Right lobe of liver (tissue), 4 donors: ENCODE measurements at regions not wholly inside any gene's neighbourhood (a gene's known extent, or its start where the extent isn't known, plus 50 kb on each side); places are given as distances from the start of the nearest gene placed in this dataset.

Experiments
- POLR2A ChIP-seq: fragments of 450-650 bp; IDR thresholded peaks from one replicate; pipeline ENCODE4 v1.6.1; 2017; ENCODE audit warnings: antibody characterized with exemption, mild to moderate bottlenecking
- TF ChIP-seq, protein P1 (sequence below), 4 donors: fragments of 200-600 bp in 3 of 4; fragments of 450-650 bp in 1 of 4; IDR thresholded peaks; one replicate each; pipeline versions ENCODE4 v1.5.1 to v1.8.0; 2016 to 2022; ENCODE audit warnings: antibody characterized with exemption in 4 of 4, mild to moderate bottlenecking in 2 of 4
- donor health status: DM: no; HTN: no; CAD: no.
- donor health status: DM: no; HTN: no; CAD: no.
- donor health status: DM: no; HTN: yes; CAD: no.

DNA sequence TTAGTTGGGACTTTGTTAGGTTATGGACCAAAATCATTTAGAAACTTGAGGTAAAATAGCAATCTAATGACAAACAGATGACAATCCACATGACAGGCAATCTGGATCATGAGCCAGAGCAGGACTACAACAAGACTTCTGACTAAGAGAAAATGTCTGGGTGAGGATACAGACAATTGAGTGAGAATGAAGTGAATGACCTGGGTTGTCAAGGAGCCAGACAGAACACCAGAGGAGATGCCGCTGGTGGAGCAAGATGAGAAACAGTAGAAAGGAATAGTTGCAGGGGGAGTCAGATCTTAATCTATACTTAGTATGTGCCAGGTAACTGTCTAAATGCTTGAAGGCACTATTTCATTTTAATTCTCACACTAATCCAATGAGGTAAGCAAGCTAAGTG is 277.8 kb downstream of the PRELID2 start:
- TF ChIP-seq, protein P1, sequence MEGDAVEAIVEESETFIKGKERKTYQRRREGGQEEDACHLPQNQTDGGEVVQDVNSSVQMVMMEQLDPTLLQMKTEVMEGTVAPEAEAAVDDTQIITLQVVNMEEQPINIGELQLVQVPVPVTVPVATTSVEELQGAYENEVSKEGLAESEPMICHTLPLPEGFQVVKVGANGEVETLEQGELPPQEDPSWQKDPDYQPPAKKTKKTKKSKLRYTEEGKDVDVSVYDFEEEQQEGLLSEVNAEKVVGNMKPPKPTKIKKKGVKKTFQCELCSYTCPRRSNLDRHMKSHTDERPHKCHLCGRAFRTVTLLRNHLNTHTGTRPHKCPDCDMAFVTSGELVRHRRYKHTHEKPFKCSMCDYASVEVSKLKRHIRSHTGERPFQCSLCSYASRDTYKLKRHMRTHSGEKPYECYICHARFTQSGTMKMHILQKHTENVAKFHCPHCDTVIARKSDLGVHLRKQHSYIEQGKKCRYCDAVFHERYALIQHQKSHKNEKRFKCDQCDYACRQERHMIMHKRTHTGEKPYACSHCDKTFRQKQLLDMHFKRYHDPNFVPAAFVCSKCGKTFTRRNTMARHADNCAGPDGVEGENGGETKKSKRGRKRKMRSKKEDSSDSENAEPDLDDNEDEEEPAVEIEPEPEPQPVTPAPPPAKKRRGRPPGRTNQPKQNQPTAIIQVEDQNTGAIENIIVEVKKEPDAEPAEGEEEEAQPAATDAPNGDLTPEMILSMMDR (IDR thresholded peaks at IDR 0.05), result no peak
- TF ChIP-seq POLR2A, result no peak
